ENCODE measurements at regions not wholly inside any gene's neighbourhood (a gene's known extent, or its start where the extent isn't known, plus 50 kb on each side); places are given as distances from the start of the nearest gene placed in this dataset.

DNA sequence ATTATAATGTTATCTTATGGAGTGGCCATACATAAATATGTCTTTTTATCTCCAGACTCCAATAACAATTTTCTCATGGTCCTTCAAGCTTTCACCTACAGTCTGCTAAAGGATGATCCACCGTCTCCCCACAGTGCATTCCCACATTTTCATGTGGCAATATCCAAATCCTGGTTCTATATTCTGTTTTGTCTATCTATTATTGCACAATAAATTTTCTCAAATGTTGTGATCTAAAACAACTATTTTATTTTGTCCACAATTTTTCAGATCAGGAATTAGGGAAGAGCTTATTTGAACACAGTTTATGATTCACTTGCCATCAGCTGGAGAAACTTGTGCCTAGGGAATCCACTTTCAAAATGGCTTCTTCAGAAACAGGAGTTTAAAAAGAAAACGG is 614.4 kb upstream of the TMEFF2 start:
- no peak overlapping the region for H3K4me3 ChIP-seq (ENCODE audit: low read depth, low read length)
- ChIA-PET CTCF (no interaction called here), POLR2A (no interaction called here)
- TF ChIP-seq, protein P1, sequence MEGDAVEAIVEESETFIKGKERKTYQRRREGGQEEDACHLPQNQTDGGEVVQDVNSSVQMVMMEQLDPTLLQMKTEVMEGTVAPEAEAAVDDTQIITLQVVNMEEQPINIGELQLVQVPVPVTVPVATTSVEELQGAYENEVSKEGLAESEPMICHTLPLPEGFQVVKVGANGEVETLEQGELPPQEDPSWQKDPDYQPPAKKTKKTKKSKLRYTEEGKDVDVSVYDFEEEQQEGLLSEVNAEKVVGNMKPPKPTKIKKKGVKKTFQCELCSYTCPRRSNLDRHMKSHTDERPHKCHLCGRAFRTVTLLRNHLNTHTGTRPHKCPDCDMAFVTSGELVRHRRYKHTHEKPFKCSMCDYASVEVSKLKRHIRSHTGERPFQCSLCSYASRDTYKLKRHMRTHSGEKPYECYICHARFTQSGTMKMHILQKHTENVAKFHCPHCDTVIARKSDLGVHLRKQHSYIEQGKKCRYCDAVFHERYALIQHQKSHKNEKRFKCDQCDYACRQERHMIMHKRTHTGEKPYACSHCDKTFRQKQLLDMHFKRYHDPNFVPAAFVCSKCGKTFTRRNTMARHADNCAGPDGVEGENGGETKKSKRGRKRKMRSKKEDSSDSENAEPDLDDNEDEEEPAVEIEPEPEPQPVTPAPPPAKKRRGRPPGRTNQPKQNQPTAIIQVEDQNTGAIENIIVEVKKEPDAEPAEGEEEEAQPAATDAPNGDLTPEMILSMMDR (IDR thresholded peaks at IDR 0.05; ENCODE audit: insufficient read depth, low read length, missing control alignments): no peak
- DNase-seq (ENCODE audit: low read depth, low spot score): no peak

DNA sequence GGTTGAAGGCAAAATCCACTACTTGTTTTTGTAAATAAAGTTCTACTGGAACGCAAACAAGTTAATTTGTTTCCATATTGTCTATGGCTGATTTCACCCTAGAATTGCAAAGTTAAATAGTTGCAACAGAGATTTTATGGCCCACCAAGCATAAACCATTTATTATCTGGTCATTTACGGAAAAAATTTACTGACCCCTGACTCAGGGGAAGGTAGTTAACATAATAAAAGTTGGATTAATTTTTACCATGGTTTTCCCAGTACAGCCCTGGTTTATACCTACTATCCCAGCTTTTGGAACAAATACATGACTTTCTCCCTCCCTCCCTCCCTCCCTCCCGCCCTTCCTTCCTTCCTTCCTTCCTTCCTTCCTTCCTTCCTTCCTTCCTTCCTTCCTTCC is 588.9 kb upstream of the TMEFF2 start:
- no peak for DNase-seq (ENCODE audit: low read depth, low spot score)
- POLR2A ChIA-PET: no interaction called here
- CTCF ChIA-PET: no interaction called here
- no peak overlapping the region for H3K4me3 ChIP-seq (ENCODE audit: low read depth, low read length)
- TF ChIP-seq, protein P1 (IDR thresholded peaks at IDR 0.05; ENCODE audit: insufficient read depth, low read length, missing control alignments): no peak

DNA sequence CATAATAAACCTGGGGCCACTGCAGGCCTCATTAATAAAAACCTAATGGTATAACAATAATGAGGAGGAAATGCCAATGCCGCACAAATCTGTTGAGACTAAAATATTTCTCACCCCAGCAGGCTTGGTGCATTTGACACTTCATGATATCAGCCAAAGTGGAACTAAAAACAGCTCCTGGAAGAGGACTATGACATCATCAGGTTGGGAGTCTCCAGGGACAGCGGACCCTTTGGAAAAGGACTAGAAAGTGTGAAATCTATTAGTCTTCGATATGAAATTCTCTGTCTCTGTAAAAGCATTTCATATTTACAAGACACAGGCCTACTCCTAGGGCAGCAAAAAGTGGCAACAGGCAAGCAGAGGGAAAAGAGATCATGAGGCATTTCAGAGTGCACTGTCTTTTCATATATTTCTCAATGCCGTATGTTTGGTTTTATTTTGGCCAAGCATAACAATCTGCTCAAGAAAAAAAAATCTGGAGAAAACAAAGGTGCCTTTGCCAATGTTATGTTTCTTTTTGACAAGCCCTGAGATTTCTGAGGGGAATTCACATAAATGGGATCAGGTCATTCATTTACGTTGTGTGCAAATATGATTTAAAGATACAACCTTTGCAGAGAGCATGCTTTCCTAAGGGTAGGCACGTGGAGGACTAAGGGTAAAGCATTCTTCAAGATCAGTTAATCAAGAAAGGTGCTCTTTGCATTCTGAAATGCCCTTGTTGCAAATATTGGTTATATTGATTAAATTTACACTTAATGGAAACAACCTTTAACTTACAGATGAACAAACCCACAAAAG is 580.9 kb upstream of the TMEFF2 start:
- ChIA-PET POLR2A (no interaction called here), CTCF (no interaction called here)
- DNase-seq (ENCODE audit: low read depth, low spot score): no peak
- TF ChIP-seq, protein P1 (IDR thresholded peaks at IDR 0.05; ENCODE audit: insufficient read depth, low read length, missing control alignments): no peak
- H3K4me3 ChIP-seq (ENCODE audit: low read depth, low read length): no peak overlapping the region

DNA sequence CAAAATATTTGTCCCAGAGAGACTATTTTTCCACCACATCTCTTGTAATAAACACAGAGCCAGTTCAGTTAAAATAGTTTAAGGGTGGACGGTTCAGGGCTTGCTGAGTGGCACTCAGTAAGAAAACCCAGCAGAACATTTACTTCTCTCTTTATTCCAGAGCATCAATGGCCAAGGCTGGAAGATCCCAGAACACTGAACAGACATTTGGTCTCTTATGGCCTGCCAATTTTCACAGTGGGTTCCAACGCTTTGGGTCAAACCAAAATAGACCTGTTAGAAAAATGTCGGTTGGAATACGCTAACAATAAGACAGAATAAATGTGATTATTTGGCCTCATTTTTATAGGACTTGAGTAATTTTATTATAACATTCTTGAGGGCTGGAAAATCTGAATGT is 580.3 kb upstream of the TMEFF2 start:
- POLR2A ChIA-PET: no interaction called here
- CTCF ChIA-PET: no interaction called here
- DNase-seq (ENCODE audit: low read depth, low spot score): no peak
- TF ChIP-seq, protein P1 (IDR thresholded peaks at IDR 0.05; ENCODE audit: insufficient read depth, low read length, missing control alignments): no peak
- no peak overlapping the region for H3K4me3 ChIP-seq (ENCODE audit: low read depth, low read length)

DNA sequence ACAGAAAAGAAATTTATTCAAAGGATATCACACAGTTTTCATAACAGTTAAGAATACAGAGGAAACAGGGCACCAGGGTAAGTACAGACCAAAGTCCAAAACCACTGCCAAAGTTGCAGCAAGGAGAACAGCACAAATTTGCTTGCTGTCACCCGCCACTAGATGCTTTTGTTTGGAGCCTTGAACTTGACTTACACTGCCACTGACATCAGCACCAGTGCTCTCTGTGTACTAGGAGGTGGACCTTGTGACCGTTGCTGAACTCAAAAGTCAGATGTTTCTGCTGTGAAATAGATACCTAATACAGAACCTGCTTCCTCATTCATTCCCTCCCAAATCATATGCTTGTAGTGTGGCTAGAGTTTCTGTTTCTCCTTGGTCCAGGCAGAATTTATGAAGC is 578.3 kb upstream of the TMEFF2 start:
- DNase-seq (ENCODE audit: low read depth, low spot score): no peak
- ChIA-PET POLR2A (no interaction called here), CTCF (no interaction called here)
- TF ChIP-seq, protein P1 (IDR thresholded peaks at IDR 0.05; ENCODE audit: insufficient read depth, low read length, missing control alignments): no peak
- no peak overlapping the region for H3K4me3 ChIP-seq (ENCODE audit: low read depth, low read length)

DNA sequence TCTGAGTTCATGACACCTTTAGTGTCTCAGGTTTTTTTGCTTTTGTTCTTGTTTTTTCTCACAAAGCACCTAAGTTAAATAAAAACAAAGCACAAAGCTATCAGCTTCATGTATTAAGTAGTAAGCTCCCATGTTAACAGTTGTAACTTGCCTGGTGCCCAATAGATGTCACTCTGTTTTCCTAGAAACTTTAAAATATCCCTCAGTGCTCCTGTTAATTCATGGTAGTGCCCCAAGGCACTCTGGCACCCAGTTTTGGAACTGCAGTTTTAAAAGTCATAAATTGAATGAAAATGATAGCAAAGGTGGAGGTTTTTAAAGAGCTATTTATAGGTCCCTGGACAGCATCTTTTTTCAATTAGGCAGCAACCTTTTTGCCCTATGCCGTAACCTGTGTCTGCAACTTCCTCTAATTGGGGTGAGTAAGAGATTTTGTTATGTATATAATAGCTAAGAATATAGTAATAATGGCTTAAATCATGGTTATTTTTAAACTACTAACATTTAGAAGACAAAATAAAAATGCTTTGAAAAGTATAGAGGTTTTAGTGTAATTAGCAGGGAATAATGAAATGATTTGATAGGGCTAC is 555.0 kb upstream of the TMEFF2 start:
- H3K4me3 ChIP-seq (ENCODE audit: low read depth, low read length): no peak overlapping the region
- CTCF ChIA-PET: no interaction called here
- DNase-seq (ENCODE audit: low read depth, low spot score): no peak
- TF ChIP-seq, protein P1 (IDR thresholded peaks at IDR 0.05; ENCODE audit: insufficient read depth, low read length, missing control alignments): no peak
- POLR2A ChIA-PET: no interaction called here

All from AG04449 (cell line).